ENCODE measurements at regions not wholly inside any gene's neighbourhood (a gene's known extent, or its start where the extent isn't known, plus 50 kb on each side); places are given as distances from the start of the nearest gene placed in this dataset.

DNA sequence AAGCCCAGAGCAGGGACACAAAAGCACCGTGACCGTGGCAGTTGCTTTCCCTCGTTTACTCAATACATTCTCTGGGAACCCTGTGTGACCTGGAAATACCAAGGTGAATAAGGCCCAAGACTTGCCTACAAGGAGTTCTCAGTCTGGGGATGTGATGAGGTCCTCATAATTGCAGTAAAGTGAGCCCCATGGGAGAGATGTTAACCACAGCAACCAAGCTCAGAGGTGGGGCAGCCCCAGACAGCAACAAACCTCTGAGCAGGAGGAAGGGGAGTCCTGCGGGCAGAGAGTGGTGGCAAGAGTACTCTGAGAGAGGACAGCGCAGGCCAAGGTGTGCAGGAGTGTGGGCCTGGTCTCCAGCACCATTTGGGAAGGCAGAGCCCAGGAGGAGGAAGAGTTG, 91.6 kb downstream of the TTC32 start:
- no peak for DNase-seq (ENCODE audit: low read depth)
- H3K4me3 ChIP-seq (ENCODE audit: low read length): no peak overlapping the region
- TF ChIP-seq CTCF (conservative IDR thresholded peaks at IDR 0.05; ENCODE audit: low read depth, low read length): no peak

DNA sequence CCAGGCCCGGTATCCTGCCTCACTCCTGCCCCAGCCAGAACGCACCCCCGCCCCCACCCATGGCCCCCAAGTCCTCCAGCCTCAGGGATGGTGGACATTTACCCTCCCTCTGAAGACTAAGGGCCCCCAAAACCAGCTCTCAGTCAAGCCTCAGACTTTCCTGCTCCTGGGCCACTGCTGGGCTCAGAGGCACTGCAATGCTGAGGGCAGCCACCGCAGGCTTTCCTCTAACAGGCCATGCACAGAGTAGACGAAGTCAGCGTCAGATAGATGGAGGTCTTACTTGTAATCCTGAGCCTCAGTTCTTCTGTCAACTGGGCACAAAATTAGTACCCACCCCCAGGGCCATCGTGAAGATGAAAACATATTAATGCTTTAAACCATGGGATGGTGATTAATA, 92.6 kb downstream of the TTC32 start:
- no peak for TF ChIP-seq CTCF (conservative IDR thresholded peaks at IDR 0.05; ENCODE audit: low read depth, low read length)
- no peak for DNase-seq (ENCODE audit: low read depth)
- no peak overlapping the region for H3K4me3 ChIP-seq (ENCODE audit: low read length)

DNA sequence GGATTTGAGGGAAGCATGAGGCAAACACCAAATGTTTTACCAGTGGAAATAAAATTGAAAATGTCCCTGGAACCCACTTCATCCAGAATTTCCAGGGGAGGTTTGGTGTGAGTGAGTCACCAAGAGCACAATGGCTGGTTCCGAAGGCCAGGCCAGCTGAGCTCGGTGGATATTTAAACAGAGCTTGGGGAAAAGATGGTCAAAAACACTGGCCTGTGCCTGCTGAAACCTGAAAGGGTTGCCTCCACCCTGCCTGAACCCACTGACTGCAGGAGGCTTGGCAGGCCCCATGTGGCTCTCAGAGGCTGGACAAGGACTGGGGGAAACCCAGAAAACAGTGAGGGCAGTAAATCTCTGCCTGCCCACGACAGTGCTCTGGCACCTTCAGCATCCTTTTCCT, 93.9 kb downstream of the TTC32 start:
- no peak for DNase-seq (ENCODE audit: low read depth)
- TF ChIP-seq CTCF (conservative IDR thresholded peaks at IDR 0.05; ENCODE audit: low read depth, low read length): no peak
- H3K4me3 ChIP-seq (ENCODE audit: low read length): no peak overlapping the region

DNA sequence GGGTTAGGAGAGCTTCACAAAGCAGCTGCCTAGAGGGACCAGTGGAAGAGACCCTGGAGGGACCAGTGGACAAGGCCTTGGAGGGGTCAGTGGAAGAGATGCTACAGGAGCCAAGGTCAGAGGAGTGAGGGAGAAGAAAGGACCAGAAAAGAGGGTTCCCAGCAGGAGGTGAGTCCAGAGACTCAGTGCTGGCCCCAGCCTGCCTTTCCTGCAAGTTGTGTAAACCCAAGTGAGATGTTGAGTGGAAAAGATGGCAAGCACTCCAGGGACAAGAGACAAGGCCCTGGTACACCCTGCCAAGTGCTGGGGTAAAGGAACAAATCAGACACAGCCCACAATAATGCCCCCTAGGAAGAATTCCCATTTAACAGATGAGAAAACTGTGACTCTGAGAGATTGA, 94.4 kb downstream of the TTC32 start:
- H3K4me3 ChIP-seq (ENCODE audit: low read length): no peak overlapping the region
- DNase-seq (ENCODE audit: low read depth): no peak
- TF ChIP-seq CTCF (conservative IDR thresholded peaks at IDR 0.05; ENCODE audit: low read depth, low read length): no peak

DNA sequence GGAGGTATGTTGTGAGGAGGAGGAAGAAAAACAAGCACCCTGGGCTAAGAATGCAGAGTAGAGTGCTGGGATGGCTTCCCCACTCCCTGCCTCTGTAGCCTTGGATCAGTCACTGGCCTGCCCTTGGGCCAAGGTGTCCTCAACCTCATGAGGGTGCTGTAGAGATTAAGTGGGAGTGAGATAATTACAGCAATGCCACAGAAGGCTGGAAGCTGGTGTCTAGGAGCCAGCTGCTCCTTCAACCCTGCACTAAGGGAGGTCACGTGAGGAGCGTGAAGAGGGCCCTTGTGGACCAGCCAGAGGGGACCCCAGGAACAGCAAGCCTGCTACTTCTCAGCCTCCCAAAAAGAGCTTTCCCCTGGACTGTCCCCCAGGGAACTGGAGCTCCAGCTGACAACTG, 95.2 kb downstream of the TTC32 start:
- TF ChIP-seq CTCF (conservative IDR thresholded peaks at IDR 0.05; ENCODE audit: low read depth, low read length): no peak
- no peak overlapping the region for H3K4me3 ChIP-seq (ENCODE audit: low read length)
- no peak for DNase-seq (ENCODE audit: low read depth)

- no peak for DNase-seq (ENCODE audit: low read depth)
- TF ChIP-seq CTCF (conservative IDR thresholded peaks at IDR 0.05; ENCODE audit: low read depth, low read length): no peak
- H3K4me3 ChIP-seq (ENCODE audit: low read length): no peak overlapping the region
Measured at GRCh38 chr2:19806131-19806530, 95.7 kb downstream of the TTC32 start.

GRCh38 chr2:19805266-19805665, 96.5 kb downstream of the TTC32 start:
- DNase-seq (ENCODE audit: low read depth): no peak
- no peak overlapping the region for H3K4me3 ChIP-seq (ENCODE audit: low read length)
- no peak for TF ChIP-seq CTCF (conservative IDR thresholded peaks at IDR 0.05; ENCODE audit: low read depth, low read length)

Data from retinal pigment epithelial cell (primary cell).